ENCODE measurements at regions not wholly inside any gene's neighbourhood (a gene's known extent, or its start where the extent isn't known, plus 50 kb on each side); places are given as distances from the start of the nearest gene placed in this dataset.
A peak's percentile ranks its signal among the peaks of the same experiment; 100 is the strongest.

DNA sequence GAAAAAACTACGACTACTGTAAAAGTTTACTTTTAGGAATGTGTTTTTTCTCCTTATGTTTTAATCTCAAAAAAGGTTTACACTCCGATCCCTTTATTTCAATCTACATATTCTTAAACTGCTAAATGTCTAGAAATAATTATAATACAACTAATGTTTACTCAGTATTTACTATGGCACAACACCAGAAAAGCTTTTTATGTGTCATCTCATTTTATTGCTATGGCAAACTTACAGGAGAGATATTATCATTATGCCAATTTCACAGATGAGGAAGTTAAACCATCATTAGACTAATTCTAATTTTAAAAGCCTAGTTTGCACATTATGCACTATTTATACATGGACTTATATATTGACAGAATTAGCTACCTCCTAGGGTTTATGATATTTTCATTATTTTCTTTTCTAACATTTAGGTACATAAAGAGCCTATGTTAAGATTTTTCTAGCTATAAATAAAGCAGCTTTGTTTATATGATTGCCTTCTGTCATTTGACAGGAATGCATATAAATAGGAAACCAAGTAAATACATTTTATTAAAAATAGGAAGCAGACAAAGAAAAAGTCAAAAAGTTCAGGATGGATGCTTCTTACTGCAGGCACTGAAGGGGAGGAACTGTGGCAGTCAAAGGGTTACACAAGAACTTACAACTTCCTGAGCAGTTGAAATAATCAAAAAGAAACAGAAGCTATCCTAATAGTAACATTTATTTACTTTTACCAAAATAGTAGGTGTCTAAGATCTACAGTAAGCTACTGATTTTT lies 442.4 kb downstream of the LTN1 start:
- H3K27ac ChIP-seq (ENCODE audit: low read depth, low read length) = no peak overlapping the region

DNA sequence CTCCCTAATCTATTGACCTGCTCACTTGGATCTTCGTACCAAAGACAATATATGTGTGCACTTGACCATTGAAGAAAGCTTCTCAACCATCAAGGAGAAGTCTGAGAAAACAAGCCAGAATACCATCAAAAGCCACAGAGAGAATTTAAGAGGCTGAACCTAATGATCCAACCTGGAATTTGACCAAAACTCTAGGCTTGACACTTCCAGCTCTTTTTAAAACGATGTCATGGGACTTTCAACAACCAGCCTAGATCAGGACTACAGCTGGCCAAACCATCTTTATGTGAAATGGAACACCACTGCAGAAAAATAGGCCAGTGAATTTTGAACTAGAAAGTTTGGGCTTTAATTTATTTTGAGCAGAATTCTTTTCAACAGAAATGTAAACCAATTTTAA lies 444.4 kb downstream of the LTN1 start:
- Mint-ChIP-seq H3K4me1 (ENCODE audit: low read depth, unreplicated experiment) (no peaks in the 10 kb centered on the region), H3K4me3 (ENCODE audit: unreplicated experiment) (no peak overlapping the region), H3K27me3 (ENCODE audit: low read depth, unreplicated experiment) (no peaks in the 10 kb centered on the region), H3K27ac (ENCODE audit: unreplicated experiment) (no peak overlapping the region), H3K36me3 (ENCODE audit: low read depth, unreplicated experiment) (no peaks in the 10 kb centered on the region), H3K9me3 (ENCODE audit: unreplicated experiment) (peaks cover 6% of the 10 kb centered on the region)
- H3K4me1 ChIP-seq (ENCODE audit: insufficient read depth, low read length) = no peaks in the 10 kb centered on the region
- no peaks in the 10 kb centered on the region for H4K20me1 ChIP-seq (ENCODE audit: insufficient read depth, low read length)
- no peak overlapping the region for H3K4me2 ChIP-seq (ENCODE audit: low read length)
- no peaks in the 10 kb centered on the region for H3K27me3 ChIP-seq (ENCODE audit: insufficient read depth, low read length)
- no peak overlapping the region for H3K4me3 ChIP-seq (ENCODE audit: insufficient read depth, low read depth, low read length)
- no peaks in the 10 kb centered on the region for H3K9me3 ChIP-seq (ENCODE audit: insufficient read depth, low read depth, low read length)
- peak; percentile 41 for DNase-seq (ENCODE audit: low read depth)
- H3K27ac ChIP-seq (ENCODE audit: low read depth, low read length) = no peak overlapping the region
- FAIRE-seq = no peak
- no peak overlapping the region for H3K9ac ChIP-seq (ENCODE audit: low read length)
- H3K79me2 ChIP-seq (ENCODE audit: insufficient read depth, low read length) = no peaks in the 10 kb centered on the region
- no peak overlapping the region for H2AFZ ChIP-seq (ENCODE audit: low read depth, low read length)
- no peak for TF ChIP-seq EZH2 (IDR thresholded peaks at IDR 0.05; ENCODE audit: insufficient read depth, low read length)
- TF ChIP-seq, protein P1, sequence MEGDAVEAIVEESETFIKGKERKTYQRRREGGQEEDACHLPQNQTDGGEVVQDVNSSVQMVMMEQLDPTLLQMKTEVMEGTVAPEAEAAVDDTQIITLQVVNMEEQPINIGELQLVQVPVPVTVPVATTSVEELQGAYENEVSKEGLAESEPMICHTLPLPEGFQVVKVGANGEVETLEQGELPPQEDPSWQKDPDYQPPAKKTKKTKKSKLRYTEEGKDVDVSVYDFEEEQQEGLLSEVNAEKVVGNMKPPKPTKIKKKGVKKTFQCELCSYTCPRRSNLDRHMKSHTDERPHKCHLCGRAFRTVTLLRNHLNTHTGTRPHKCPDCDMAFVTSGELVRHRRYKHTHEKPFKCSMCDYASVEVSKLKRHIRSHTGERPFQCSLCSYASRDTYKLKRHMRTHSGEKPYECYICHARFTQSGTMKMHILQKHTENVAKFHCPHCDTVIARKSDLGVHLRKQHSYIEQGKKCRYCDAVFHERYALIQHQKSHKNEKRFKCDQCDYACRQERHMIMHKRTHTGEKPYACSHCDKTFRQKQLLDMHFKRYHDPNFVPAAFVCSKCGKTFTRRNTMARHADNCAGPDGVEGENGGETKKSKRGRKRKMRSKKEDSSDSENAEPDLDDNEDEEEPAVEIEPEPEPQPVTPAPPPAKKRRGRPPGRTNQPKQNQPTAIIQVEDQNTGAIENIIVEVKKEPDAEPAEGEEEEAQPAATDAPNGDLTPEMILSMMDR (IDR thresholded peaks at IDR 0.05; ENCODE audit: insufficient read depth, low read depth, low read length) = no peak
- H3K36me3 ChIP-seq (ENCODE audit: insufficient read depth, low read length) = no peaks in the 10 kb centered on the region

More for the DNA sequence above, 442.4 kb downstream of the LTN1 start:
- Mint-ChIP-seq H3K9me3 (ENCODE audit: unreplicated experiment) (peaks cover 6% of the 10 kb centered on the region), H3K4me1 (ENCODE audit: low read depth, unreplicated experiment) (peaks cover 9% of the 10 kb centered on the region), H3K27ac (ENCODE audit: unreplicated experiment) (no peak overlapping the region), H3K36me3 (ENCODE audit: low read depth, unreplicated experiment) (no peaks in the 10 kb centered on the region), H3K4me3 (ENCODE audit: unreplicated experiment) (no peak overlapping the region), H3K27me3 (ENCODE audit: low read depth, unreplicated experiment) (no peaks in the 10 kb centered on the region)
- FAIRE-seq (no peak), DNase-seq (ENCODE audit: low read depth) (no peak)
- Histone ChIP-seq H2AFZ (ENCODE audit: low read depth, low read length) (no peak overlapping the region), H3K4me3 (ENCODE audit: insufficient read depth, low read depth, low read length) (no peak overlapping the region), H3K27me3 (ENCODE audit: insufficient read depth, low read length) (no peaks in the 10 kb centered on the region), H3K79me2 (ENCODE audit: insufficient read depth, low read length) (no peaks in the 10 kb centered on the region), H3K4me2 (ENCODE audit: low read length) (no peak overlapping the region), H3K4me1 (ENCODE audit: insufficient read depth, low read length) (peaks cover 5% of the 10 kb centered on the region), H3K9ac (ENCODE audit: low read length) (no peak overlapping the region), H3K36me3 (ENCODE audit: insufficient read depth, low read length) (no peaks in the 10 kb centered on the region), H4K20me1 (ENCODE audit: insufficient read depth, low read length) (no peaks in the 10 kb centered on the region), H3K9me3 (ENCODE audit: insufficient read depth, low read depth, low read length) (no peaks in the 10 kb centered on the region)
- TF ChIP-seq, protein P1 (IDR thresholded peaks at IDR 0.05; ENCODE audit: insufficient read depth, low read depth, low read length) = no peak
- no peak for TF ChIP-seq EZH2 (IDR thresholded peaks at IDR 0.05; ENCODE audit: insufficient read depth, low read length)

DNA sequence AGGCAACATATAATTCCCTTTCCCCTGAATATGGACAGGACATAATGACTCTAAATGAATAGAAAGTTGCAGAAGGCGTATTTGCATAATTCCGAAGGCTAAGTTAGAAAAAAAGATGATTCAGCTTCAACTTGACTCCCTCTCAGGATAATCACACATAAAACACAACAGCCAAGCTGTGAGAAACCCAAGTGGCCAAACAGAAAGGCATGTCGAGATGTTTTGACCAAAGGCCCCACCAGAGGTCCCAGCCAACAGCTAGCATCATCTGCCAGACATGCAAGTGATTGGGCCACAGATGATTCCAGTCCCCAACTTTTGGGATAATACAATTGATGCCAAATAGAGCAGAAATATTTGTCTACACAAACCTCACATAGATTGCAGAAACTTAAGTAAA lies 444.9 kb downstream of the LTN1 start:
- Mint-ChIP-seq H3K4me3 (ENCODE audit: unreplicated experiment) (no peak overlapping the region), H3K36me3 (ENCODE audit: low read depth, unreplicated experiment) (no peaks in the 10 kb centered on the region), H3K9me3 (ENCODE audit: unreplicated experiment) (peaks cover 6% of the 10 kb centered on the region), H3K27ac (ENCODE audit: unreplicated experiment) (no peak overlapping the region), H3K4me1 (ENCODE audit: low read depth, unreplicated experiment) (no peaks in the 10 kb centered on the region), H3K27me3 (ENCODE audit: low read depth, unreplicated experiment) (no peaks in the 10 kb centered on the region)
- Histone ChIP-seq H3K79me2 (ENCODE audit: insufficient read depth, low read length) (no peaks in the 10 kb centered on the region), H3K36me3 (ENCODE audit: insufficient read depth, low read length) (no peaks in the 10 kb centered on the region), H4K20me1 (ENCODE audit: insufficient read depth, low read length) (no peaks in the 10 kb centered on the region), H3K4me1 (ENCODE audit: insufficient read depth, low read length) (no peaks in the 10 kb centered on the region), H3K27me3 (ENCODE audit: insufficient read depth, low read length) (no peaks in the 10 kb centered on the region), H3K27ac (ENCODE audit: low read depth, low read length) (no peak overlapping the region), H3K9ac (ENCODE audit: low read length) (no peak overlapping the region), H3K4me2 (ENCODE audit: low read length) (no peak overlapping the region), H3K4me3 (ENCODE audit: insufficient read depth, low read depth, low read length) (no peak overlapping the region), H2AFZ (ENCODE audit: low read depth, low read length) (no peak overlapping the region), H3K9me3 (ENCODE audit: insufficient read depth, low read depth, low read length) (no peaks in the 10 kb centered on the region)
- DNase-seq (ENCODE audit: low read depth) (no peak), FAIRE-seq (no peak)
- TF ChIP-seq, protein P1 (IDR thresholded peaks at IDR 0.05; ENCODE audit: insufficient read depth, low read depth, low read length) = no peak
- TF ChIP-seq EZH2 (IDR thresholded peaks at IDR 0.05; ENCODE audit: insufficient read depth, low read length) = no peak
